ENCODE measurements at regions not wholly inside any gene's neighbourhood (a gene's known extent, or its start where the extent isn't known, plus 50 kb on each side); places are given as distances from the start of the nearest gene placed in this dataset.

- no peak for TF ChIP-seq POLR2A (IDR thresholded peaks at IDR 0.05)
- no peak for TF ChIP-seq CTCF (IDR thresholded peaks at IDR 0.05)
Observed at GRCh38 chr3:102140116-102140515, 290.8 kb downstream of the NFKBIZ start.
